ENCODE measurements at regions not wholly inside any gene's neighbourhood (a gene's known extent, or its start where the extent isn't known, plus 50 kb on each side); places are given as distances from the start of the nearest gene placed in this dataset.

GRCh38 chr5:83406906-83407305 lies 64.6 kb upstream of the VCAN start:
- TF ChIP-seq, protein P1, sequence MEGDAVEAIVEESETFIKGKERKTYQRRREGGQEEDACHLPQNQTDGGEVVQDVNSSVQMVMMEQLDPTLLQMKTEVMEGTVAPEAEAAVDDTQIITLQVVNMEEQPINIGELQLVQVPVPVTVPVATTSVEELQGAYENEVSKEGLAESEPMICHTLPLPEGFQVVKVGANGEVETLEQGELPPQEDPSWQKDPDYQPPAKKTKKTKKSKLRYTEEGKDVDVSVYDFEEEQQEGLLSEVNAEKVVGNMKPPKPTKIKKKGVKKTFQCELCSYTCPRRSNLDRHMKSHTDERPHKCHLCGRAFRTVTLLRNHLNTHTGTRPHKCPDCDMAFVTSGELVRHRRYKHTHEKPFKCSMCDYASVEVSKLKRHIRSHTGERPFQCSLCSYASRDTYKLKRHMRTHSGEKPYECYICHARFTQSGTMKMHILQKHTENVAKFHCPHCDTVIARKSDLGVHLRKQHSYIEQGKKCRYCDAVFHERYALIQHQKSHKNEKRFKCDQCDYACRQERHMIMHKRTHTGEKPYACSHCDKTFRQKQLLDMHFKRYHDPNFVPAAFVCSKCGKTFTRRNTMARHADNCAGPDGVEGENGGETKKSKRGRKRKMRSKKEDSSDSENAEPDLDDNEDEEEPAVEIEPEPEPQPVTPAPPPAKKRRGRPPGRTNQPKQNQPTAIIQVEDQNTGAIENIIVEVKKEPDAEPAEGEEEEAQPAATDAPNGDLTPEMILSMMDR (IDR thresholded peaks at IDR 0.05; ENCODE audit: insufficient read depth, low read length) = no peak
- no peak for TF ChIP-seq SPI1 (IDR thresholded peaks at IDR 0.05; ENCODE audit: borderline replicate concordance, low read depth)
- no peak for TF ChIP-seq POLR2AphosphoS5 (IDR thresholded peaks at IDR 0.05; ENCODE audit: low read depth)
- TF ChIP-seq, protein P2, sequence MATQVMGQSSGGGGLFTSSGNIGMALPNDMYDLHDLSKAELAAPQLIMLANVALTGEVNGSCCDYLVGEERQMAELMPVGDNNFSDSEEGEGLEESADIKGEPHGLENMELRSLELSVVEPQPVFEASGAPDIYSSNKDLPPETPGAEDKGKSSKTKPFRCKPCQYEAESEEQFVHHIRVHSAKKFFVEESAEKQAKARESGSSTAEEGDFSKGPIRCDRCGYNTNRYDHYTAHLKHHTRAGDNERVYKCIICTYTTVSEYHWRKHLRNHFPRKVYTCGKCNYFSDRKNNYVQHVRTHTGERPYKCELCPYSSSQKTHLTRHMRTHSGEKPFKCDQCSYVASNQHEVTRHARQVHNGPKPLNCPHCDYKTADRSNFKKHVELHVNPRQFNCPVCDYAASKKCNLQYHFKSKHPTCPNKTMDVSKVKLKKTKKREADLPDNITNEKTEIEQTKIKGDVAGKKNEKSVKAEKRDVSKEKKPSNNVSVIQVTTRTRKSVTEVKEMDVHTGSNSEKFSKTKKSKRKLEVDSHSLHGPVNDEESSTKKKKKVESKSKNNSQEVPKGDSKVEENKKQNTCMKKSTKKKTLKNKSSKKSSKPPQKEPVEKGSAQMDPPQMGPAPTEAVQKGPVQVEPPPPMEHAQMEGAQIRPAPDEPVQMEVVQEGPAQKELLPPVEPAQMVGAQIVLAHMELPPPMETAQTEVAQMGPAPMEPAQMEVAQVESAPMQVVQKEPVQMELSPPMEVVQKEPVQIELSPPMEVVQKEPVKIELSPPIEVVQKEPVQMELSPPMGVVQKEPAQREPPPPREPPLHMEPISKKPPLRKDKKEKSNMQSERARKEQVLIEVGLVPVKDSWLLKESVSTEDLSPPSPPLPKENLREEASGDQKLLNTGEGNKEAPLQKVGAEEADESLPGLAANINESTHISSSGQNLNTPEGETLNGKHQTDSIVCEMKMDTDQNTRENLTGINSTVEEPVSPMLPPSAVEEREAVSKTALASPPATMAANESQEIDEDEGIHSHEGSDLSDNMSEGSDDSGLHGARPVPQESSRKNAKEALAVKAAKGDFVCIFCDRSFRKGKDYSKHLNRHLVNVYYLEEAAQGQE (IDR thresholded peaks at IDR 0.05; ENCODE audit: insufficient replicate concordance, low read depth) = no peak
- no peak for TF ChIP-seq GABPA (IDR thresholded peaks at IDR 0.05; ENCODE audit: low read depth)
